HepG2 (cell line): ENCODE measurements at regions not wholly inside any gene's neighbourhood (a gene's known extent, or its start where the extent isn't known, plus 50 kb on each side); places are given as distances from the start of the nearest gene placed in this dataset.

Experiments
- ATAC-seq: fragments of 200-7000 bp; cut with Tn5 transposase; 3 replicates; pipeline ENCODE4 v1.9.1; 2020; ENCODE audit warnings: mild to moderate bottlenecking, moderate library complexity
- BruUV-seq: library from RNA; stranded (reverse); fragments of 400-500 nt; replicated peaks from 2 replicates; lab custom pipeline; 2021; lab: Mats Ljungman, UMichigan
- CTCF ChIA-PET: fragments of 300-600 bp; formaldehyde crosslinking; extraction: SDS; loops from one replicate; lab custom pipeline; 2021; ENCODE audit warnings: low total read pairs, inconsistent platforms, low intra/inter-chr PET ratio; lab: Yijun Ruan, JAX
- POLR2A ChIA-PET: fragments of 350-600 bp; sonication (Branson Sonifier 250); formaldehyde crosslinking; loops from one replicate; lab custom pipeline; 2020; ENCODE audit warnings: antibody characterized with exemption, inconsistent platforms; lab: Yijun Ruan, JAX
- DNase-seq: peaks from one replicate; pipeline ENCODE4 v3.0.0-alpha.2; 2015; ENCODE audit warnings: low spot score
- FAIRE-seq: peaks from 3 replicates; lab custom pipeline; 2011; peaks lifted over from hg19 to GRCh38; lab: Jason Lieb, UNC
- H2AFZ ChIP-seq: one replicate; pipeline ENCODE4 v1.6.1; 2011; ENCODE audit warnings: low read length, inconsistent platforms
- H3K27ac ChIP-seq: fragments of 300-600 bp; 3 replicates; pipeline ENCODE4 v1.8.0; 2011; ENCODE audit warnings: mixed run types, mild to moderate bottlenecking, mixed read lengths, low read length, inconsistent platforms; ENCODE audit not compliant: insufficient read depth; ENCODE audit errors: extremely low read length
- H3K27me3 ChIP-seq, 2 experiments: fragments of 200-600 bp in 1 of 2; 2 replicates in 1 of 2; 3 replicates in 1 of 2; pipeline versions ENCODE4 v1.6.0 to v1.8.0; 2011; ENCODE audit warnings: low read length in 2 of 2, mild to moderate bottlenecking in 2 of 2, moderate library complexity in 2 of 2, inconsistent platforms in 1 of 2; ENCODE audit not compliant: insufficient read depth in 2 of 2, control insufficient read depth in 1 of 2
- H3K36me3 ChIP-seq, 2 experiments: fragments of 200-600 bp in 1 of 2; replicated peaks in 1 of 2; 2 replicates in 1 of 2; 3 replicates in 1 of 2; pipeline versions ENCODE4 v1.5.1 to v1.8.0; 2011; ENCODE audit warnings: low read length in 2 of 2, inconsistent platforms in 1 of 2; ENCODE audit not compliant: insufficient read depth in 2 of 2, control insufficient read depth in 1 of 2
- H3K4me1 ChIP-seq: 2 replicates; pipeline ENCODE4 v1.5.1; 2012; ENCODE audit warnings: low read length, inconsistent platforms; ENCODE audit not compliant: insufficient read depth
- H3K4me2 ChIP-seq: 2 replicates; pipeline ENCODE4 v1.6.0; 2011; ENCODE audit warnings: low read depth, low read length, inconsistent platforms
- H3K4me3 ChIP-seq, 3 experiments: fragments of 200-600 bp in 1 of 3; sonication (generic), shearing (Covaris generic) in 1 of 3; replicated peaks in 1 of 3; 2 replicates each; pipeline ENCODE4 v1.5.1; 2011 to 2016; ENCODE audit warnings: low read length in 3 of 3, inconsistent platforms in 2 of 3, low read depth in 2 of 3, mild to moderate bottlenecking in 2 of 3, control low read depth in 1 of 3, mixed read lengths in 1 of 3; ENCODE audit not compliant: insufficient read depth in 1 of 3
- H3K79me2 ChIP-seq: one replicate; pipeline ENCODE4 v1.6.1; 2011; ENCODE audit warnings: low read length, inconsistent platforms; ENCODE audit not compliant: insufficient read depth
- H3K9ac ChIP-seq: 2 replicates; pipeline ENCODE4 v1.6.0; 2011; ENCODE audit warnings: mild to moderate bottlenecking, low read depth, low read length, inconsistent platforms; ENCODE audit not compliant: insufficient read depth
- H3K9me3 ChIP-seq: 2 replicates; pipeline ENCODE4 v1.5.1; 2012; ENCODE audit warnings: mild to moderate bottlenecking, low read length
- H4K20me1 ChIP-seq: 2 replicates; pipeline ENCODE4 v1.6.0; 2011; ENCODE audit warnings: inconsistent platforms, mild to moderate bottlenecking, low read length, moderate library complexity; ENCODE audit not compliant: insufficient read depth
- CBX2 ChIP-seq, 2 experiments: fragments of 200-600 bp in 1 of 2; sonication (generic); formaldehyde crosslinking in 1 of 2; IDR thresholded peaks; 2 replicates each; pipeline versions ENCODE4 v1.7.0 to v1.8.1; 2018 to 2022; ENCODE audit warnings: low read depth in 2 of 2, low read length in 1 of 2, mild to moderate bottlenecking in 1 of 2, missing genetic modification reagents in 1 of 2
- CEBPG ChIP-seq: IDR thresholded peaks from 2 replicates; pipeline ENCODE4 v1.6.1; 2016
- FOXA3 ChIP-seq: IDR thresholded peaks from 2 replicates; pipeline ENCODE4 v1.6.1; 2016; ENCODE audit warnings: missing genetic modification reagents, missing compliant biosample characterization
- HIVEP1 ChIP-seq: sonication (generic); formaldehyde crosslinking; IDR thresholded peaks from 2 replicates; pipeline ENCODE4 v1.4.0; 2020; ENCODE audit warnings: mild to moderate bottlenecking, missing genetic modification reagents
- HNF4A ChIP-seq: sonication (generic); formaldehyde crosslinking; IDR thresholded peaks from 2 replicates; pipeline ENCODE4 v1.4.0; 2020; ENCODE audit warnings: missing genetic modification reagents
- HNRNPLL ChIP-seq: fragments of 200-400 bp; formaldehyde crosslinking; IDR thresholded peaks from 2 replicates; pipeline ENCODE4 v1.6.1; 2017; ENCODE audit warnings: mild to moderate bottlenecking, low read depth, low read length; ENCODE audit not compliant: poor library complexity, severe bottlenecking
- HOXA3 ChIP-seq: sonication (generic); formaldehyde crosslinking; IDR thresholded peaks from 2 replicates; pipeline ENCODE4 v1.5.0; 2020; ENCODE audit warnings: missing genetic modification reagents
- NR2C2 ChIP-seq: sonication (generic); formaldehyde crosslinking; IDR thresholded peaks from 2 replicates; pipeline ENCODE4 v1.4.0; 2020; ENCODE audit warnings: missing genetic modification reagents, mild to moderate bottlenecking, moderate library complexity, borderline replicate concordance
- SNAI1 ChIP-seq: sonication (generic); formaldehyde crosslinking; IDR thresholded peaks from 2 replicates; pipeline ENCODE4 v1.5.0; 2020; ENCODE audit warnings: mild to moderate bottlenecking, missing genetic modification reagents, borderline replicate concordance
- SUZ12 ChIP-seq: fragments of 150-350 bp; IDR thresholded peaks from 2 replicates; pipeline ENCODE4 v1.6.1; 2014; ENCODE audit warnings: low read depth, low read length
- ZKSCAN8 ChIP-seq: IDR thresholded peaks from 2 replicates; pipeline ENCODE4 v1.6.1; 2016; ENCODE audit warnings: borderline replicate concordance, missing genetic modification reagents, missing compliant biosample characterization
- ZNF343 ChIP-seq: sonication (generic); formaldehyde crosslinking; IDR thresholded peaks from 2 replicates; pipeline ENCODE4 v1.4.0; 2020; ENCODE audit warnings: mild to moderate bottlenecking, missing genetic modification reagents
- ZNF724P ChIP-seq: sonication (generic); formaldehyde crosslinking; IDR thresholded peaks from 2 replicates; pipeline ENCODE4 v1.8.0; 2022; ENCODE audit warnings: missing genetic modification reagents, borderline replicate concordance
- WGBS: methylation state at CpG from one replicate; pipeline ENCODE4 v1.1.6; 2017; ENCODE audit warnings: low lambda C conversion rate; 5-methylcytosine and 5-hydroxymethylcytosine counted together
- in situ Hi-C: cut with HindIII; loops from 2 replicates; pipeline ENCODE4 v1.10.0; 2017; ENCODE audit warnings: low pct_unique_long_range_greater_than_20kb; ENCODE audit not compliant: extremely low pct_ligation_motif_present
- intact Hi-C: fragments of 100-400 bp; cut with micrococcal nuclease; formaldehyde crosslinking; loops from one replicate; pipeline ENCODE4 v1.10.0; 2022; ENCODE audit not compliant: unreplicated experiment
- TF ChIP-seq, protein P1 (sequence below): IDR thresholded peaks from 2 replicates; pipeline ENCODE4 v1.6.1; 2016; ENCODE audit warnings: low read depth, missing genetic modification reagents, missing compliant biosample characterization
- TF ChIP-seq, protein P2 (sequence below): sonication (generic); formaldehyde crosslinking; IDR thresholded peaks from 2 replicates; pipeline ENCODE4 v1.5.0; 2020; ENCODE audit warnings: missing genetic modification reagents, mild to moderate bottlenecking, borderline replicate concordance
- TF ChIP-seq, protein P3 (sequence below): sonication (generic); formaldehyde crosslinking; IDR thresholded peaks from 2 replicates; pipeline ENCODE4 v1.9.0; 2021; ENCODE audit warnings: missing genetic modification reagents, borderline replicate concordance
- TF ChIP-seq, protein P4 (sequence below): sonication (generic); formaldehyde crosslinking; IDR thresholded peaks from 2 replicates; pipeline ENCODE4 v1.5.0; 2020; ENCODE audit warnings: mild to moderate bottlenecking, missing genetic modification reagents, moderate library complexity

DNA sequence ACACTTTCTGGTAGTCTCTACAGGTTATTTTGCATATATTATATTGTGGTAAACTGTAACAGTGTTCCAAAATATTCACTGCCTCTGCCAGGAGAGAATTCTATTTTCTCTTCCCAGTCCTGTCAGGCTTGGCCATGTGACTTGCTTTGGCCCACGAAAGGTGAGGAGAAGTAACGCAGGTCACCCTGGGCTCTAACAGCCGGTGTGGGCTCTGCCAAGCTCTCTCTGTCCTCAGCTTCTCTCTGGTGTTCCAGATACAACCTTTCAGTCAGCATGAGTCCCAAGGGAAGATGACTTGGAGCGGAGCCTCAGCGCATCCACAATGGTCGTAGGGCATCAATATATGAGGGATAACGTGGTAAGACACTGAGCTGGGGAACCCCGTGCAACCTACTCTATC lies 113.0 kb upstream of the RREB1 start:
- FAIRE-seq (no peak), DNase-seq (no peak), ATAC-seq (no peak)
- BruUV-seq, result no TSS peak
- Histone ChIP-seq H3K27me3 (peaks cover 0 to 2% of the 10 kb centered on the region in 2 experiments; a peak in 2 of 5 replicates), H3K79me2 (no peaks in the 10 kb centered on the region), H3K4me2 (no peak overlapping the region), H3K36me3 (no peaks in the 10 kb centered on the region), H3K4me3 (no peak overlapping the region), H3K4me1 (peaks cover 22% of the 10 kb centered on the region), H4K20me1 (no peaks in the 10 kb centered on the region), H2AFZ (no peak overlapping the region), H3K9ac (no peak overlapping the region), H3K9me3 (no peaks in the 10 kb centered on the region), H3K27ac (no peak overlapping the region)
- 75% methylated on average over 8 of the region's 8 CpGs for WGBS
- intact Hi-C loops (no loop called here), in situ Hi-C loops (no loop called here)
- ChIA-PET POLR2A (interaction anchor here (2.2 kb wide), 1 partner anchor 48 kb away, joined by 6 read pairs; no protein-coding TSS in a partner anchor), CTCF (no interaction called here)
- no peak for TF ChIP-seq FOXA3 (CRISPR knock-in tag)
- TF ChIP-seq ZKSCAN8, result no peak
- TF ChIP-seq HNRNPLL, result no peak
- TF ChIP-seq, protein P1, sequence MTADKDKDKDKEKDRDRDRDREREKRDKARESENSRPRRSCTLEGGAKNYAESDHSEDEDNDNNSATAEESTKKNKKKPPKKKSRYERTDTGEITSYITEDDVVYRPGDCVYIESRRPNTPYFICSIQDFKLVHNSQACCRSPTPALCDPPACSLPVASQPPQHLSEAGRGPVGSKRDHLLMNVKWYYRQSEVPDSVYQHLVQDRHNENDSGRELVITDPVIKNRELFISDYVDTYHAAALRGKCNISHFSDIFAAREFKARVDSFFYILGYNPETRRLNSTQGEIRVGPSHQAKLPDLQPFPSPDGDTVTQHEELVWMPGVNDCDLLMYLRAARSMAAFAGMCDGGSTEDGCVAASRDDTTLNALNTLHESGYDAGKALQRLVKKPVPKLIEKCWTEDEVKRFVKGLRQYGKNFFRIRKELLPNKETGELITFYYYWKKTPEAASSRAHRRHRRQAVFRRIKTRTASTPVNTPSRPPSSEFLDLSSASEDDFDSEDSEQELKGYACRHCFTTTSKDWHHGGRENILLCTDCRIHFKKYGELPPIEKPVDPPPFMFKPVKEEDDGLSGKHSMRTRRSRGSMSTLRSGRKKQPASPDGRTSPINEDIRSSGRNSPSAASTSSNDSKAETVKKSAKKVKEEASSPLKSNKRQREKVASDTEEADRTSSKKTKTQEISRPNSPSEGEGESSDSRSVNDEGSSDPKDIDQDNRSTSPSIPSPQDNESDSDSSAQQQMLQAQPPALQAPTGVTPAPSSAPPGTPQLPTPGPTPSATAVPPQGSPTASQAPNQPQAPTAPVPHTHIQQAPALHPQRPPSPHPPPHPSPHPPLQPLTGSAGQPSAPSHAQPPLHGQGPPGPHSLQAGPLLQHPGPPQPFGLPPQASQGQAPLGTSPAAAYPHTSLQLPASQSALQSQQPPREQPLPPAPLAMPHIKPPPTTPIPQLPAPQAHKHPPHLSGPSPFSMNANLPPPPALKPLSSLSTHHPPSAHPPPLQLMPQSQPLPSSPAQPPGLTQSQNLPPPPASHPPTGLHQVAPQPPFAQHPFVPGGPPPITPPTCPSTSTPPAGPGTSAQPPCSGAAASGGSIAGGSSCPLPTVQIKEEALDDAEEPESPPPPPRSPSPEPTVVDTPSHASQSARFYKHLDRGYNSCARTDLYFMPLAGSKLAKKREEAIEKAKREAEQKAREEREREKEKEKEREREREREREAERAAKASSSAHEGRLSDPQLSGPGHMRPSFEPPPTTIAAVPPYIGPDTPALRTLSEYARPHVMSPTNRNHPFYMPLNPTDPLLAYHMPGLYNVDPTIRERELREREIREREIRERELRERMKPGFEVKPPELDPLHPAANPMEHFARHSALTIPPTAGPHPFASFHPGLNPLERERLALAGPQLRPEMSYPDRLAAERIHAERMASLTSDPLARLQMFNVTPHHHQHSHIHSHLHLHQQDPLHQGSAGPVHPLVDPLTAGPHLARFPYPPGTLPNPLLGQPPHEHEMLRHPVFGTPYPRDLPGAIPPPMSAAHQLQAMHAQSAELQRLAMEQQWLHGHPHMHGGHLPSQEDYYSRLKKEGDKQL (CRISPR knock-in tag), result no peak
- no peak for TF ChIP-seq CEBPG (CRISPR knock-in tag)
- no peak for TF ChIP-seq NR2C2 (CRISPR knock-in tag)
- TF ChIP-seq, protein P2, sequence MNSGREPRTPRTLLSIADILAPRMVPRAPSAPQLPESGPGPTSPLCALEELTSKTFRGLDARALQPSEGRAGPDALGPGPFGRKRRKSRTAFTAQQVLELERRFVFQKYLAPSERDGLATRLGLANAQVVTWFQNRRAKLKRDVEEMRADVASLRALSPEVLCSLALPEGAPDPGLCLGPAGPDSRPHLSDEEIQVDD (CRISPR knock-in tag), result no peak
- no peak for TF ChIP-seq ZNF343 (CRISPR knock-in tag)
- TF ChIP-seq ZNF724P, result no peak
- TF ChIP-seq HIVEP1 (CRISPR knock-in tag), result no peak
- TF ChIP-seq, protein P3, sequence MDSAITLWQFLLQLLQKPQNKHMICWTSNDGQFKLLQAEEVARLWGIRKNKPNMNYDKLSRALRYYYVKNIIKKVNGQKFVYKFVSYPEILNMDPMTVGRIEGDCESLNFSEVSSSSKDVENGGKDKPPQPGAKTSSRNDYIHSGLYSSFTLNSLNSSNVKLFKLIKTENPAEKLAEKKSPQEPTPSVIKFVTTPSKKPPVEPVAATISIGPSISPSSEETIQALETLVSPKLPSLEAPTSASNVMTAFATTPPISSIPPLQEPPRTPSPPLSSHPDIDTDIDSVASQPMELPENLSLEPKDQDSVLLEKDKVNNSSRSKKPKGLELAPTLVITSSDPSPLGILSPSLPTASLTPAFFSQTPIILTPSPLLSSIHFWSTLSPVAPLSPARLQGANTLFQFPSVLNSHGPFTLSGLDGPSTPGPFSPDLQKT (CRISPR knock-in tag), result no peak
- TF ChIP-seq CBX2 (IDR thresholded peaks at IDR 0.05; ENCODE audit: low read depth, low read length), result no peak
- no peak for TF ChIP-seq CBX2 (CRISPR knock-in tag; IDR thresholded peaks at IDR 0.05; ENCODE audit: low read depth)
- no peak for TF ChIP-seq HNF4A (CRISPR knock-in tag)
- TF ChIP-seq, protein P4, sequence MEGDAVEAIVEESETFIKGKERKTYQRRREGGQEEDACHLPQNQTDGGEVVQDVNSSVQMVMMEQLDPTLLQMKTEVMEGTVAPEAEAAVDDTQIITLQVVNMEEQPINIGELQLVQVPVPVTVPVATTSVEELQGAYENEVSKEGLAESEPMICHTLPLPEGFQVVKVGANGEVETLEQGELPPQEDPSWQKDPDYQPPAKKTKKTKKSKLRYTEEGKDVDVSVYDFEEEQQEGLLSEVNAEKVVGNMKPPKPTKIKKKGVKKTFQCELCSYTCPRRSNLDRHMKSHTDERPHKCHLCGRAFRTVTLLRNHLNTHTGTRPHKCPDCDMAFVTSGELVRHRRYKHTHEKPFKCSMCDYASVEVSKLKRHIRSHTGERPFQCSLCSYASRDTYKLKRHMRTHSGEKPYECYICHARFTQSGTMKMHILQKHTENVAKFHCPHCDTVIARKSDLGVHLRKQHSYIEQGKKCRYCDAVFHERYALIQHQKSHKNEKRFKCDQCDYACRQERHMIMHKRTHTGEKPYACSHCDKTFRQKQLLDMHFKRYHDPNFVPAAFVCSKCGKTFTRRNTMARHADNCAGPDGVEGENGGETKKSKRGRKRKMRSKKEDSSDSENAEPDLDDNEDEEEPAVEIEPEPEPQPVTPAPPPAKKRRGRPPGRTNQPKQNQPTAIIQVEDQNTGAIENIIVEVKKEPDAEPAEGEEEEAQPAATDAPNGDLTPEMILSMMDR (CRISPR knock-in tag), result no peak
- TF ChIP-seq HOXA3, result no peak
- TF ChIP-seq SNAI1 (CRISPR knock-in tag), result no peak
- TF ChIP-seq SUZ12, result no peak
